IPS-18a (cell line): ENCODE measurements at regions not wholly inside any gene's neighbourhood (a gene's known extent, or its start where the extent isn't known, plus 50 kb on each side); places are given as distances from the start of the nearest gene placed in this dataset.
"Not testable (repeated sequence)": the region's sequence is repeated elsewhere in the genome, so short reads cannot be mapped to it uniquely, and the experiment has no call there.

Experiments used
- H3K27ac ChIP-seq: one replicate; pipeline ENCODE4 v1.5.1; 2013; ENCODE audit warnings: low read length
- H3K27me3 ChIP-seq: one replicate; pipeline ENCODE4 v1.6.1; 2013; ENCODE audit warnings: mild to moderate bottlenecking, low read length; ENCODE audit not compliant: control insufficient read depth, insufficient read depth
- H3K36me3 ChIP-seq: one replicate; pipeline ENCODE4 v1.6.1; 2013; ENCODE audit warnings: low read depth, low read length; ENCODE audit not compliant: control insufficient read depth
- H3K4me1 ChIP-seq: one replicate; pipeline ENCODE4 v1.6.1; 2013; ENCODE audit warnings: low read depth, low read length; ENCODE audit not compliant: control insufficient read depth
- H3K4me3 ChIP-seq: one replicate; pipeline ENCODE4 v1.5.1; 2013; ENCODE audit warnings: low read length
- H3K9ac ChIP-seq: one replicate; pipeline ENCODE4 v1.6.1; 2013; ENCODE audit warnings: mild to moderate bottlenecking, low read length, moderate library complexity
- H3K9me3 ChIP-seq: one replicate; pipeline ENCODE4 v1.6.1; 2013; ENCODE audit warnings: low read depth, low read length; ENCODE audit not compliant: control insufficient read depth

DNA sequence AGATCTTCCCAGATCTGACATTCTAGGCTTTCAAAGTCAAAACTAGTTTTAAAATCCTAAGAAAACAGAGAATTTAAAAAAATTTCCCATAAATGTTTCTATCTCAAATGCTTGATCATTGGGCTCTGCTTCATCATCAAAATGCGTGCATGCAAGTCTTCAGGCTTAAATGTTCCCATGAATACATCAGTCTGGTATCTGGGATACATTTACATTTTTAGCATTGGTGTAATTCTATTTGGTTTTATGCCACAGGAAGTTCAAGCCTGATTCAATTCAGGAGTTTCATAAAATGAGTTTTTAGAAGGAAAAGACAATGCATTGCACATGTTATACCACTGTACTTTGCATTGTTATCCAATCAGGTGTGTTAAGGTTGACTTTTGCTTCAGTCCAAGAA lies 336.4 kb downstream of the PCNX1 start:
- Histone ChIP-seq H3K36me3 (no peaks in the 10 kb centered on the region), H3K9me3 (no peaks in the 10 kb centered on the region), H3K4me3 (no peak overlapping the region), H3K27ac (no peak overlapping the region), H3K9ac (no peak overlapping the region), H3K4me1 (peaks cover 2% of the 10 kb centered on the region), H3K27me3 (no peaks in the 10 kb centered on the region)

DNA sequence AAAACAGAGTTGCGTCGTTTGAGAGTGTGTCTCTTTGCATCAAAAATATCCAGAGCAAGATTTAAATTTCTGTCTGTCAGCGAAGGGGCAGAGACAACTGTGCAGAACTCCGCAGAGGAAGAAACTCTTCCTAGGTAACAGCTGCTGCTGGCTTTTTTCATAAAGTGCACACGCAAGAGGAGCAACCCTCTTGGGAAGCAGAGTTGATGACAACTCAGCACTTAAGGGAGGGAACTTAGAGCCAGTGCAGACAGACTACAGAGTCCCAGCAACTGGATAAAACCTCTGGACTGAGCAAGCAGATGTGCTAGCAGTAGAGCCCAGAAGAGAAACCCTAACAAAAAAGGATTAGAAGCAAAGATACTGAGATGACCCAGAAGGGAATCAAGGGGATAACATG lies 337.1 kb downstream of the PCNX1 start:
- H3K27ac ChIP-seq, result no peak overlapping the region
- no peaks in the 10 kb centered on the region for H3K27me3 ChIP-seq
- no peak overlapping the region for H3K9ac ChIP-seq
- no peaks in the 10 kb centered on the region for H3K36me3 ChIP-seq
- no peak overlapping the region for H3K4me3 ChIP-seq
- H3K9me3 ChIP-seq, result no peaks in the 10 kb centered on the region
- peaks cover 3% of the 10 kb centered on the region for H3K4me1 ChIP-seq

DNA sequence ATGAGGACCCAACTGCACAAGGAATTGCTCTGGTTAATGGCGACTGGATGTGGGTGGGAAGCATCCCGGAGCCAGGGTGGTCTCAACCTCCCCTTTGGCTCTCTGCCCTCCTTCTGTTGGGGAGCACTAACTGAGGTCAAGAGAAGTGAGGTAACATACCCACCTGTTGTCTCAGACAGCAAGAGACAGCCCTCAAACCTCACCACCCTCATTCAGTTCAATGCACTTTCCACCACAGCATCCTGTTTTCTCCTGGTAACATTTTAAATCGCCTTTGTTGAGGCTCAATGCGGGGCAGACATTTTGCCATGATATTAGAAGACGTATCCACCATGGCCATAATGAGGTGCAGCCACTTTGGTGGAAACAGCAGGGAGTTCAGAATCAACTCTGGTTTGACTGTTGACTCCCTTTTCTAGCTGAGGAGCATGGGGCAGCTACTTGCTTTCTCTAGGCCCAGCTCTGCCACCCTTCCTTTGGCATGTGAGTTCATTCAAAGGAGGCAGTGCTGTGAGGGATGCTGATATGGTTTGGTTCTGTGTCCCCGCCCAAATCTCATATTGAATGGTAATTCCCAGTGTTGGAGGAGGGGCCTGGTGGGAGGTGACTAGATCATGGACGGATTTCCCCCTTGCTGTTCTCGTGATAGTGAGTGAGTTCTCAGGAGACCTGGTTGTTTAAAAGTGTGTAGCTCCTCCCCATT lies 338.6 kb downstream of the PCNX1 start:
- H3K36me3 ChIP-seq, result no peaks in the 10 kb centered on the region
- H3K9ac ChIP-seq, result no peak overlapping the region
- H3K4me1 ChIP-seq, result peaks cover 3% of the 10 kb centered on the region
- no peaks in the 10 kb centered on the region for H3K27me3 ChIP-seq
- no peak overlapping the region for H3K27ac ChIP-seq
- no peak overlapping the region for H3K4me3 ChIP-seq
- H3K9me3 ChIP-seq, result no peaks in the 10 kb centered on the region

DNA sequence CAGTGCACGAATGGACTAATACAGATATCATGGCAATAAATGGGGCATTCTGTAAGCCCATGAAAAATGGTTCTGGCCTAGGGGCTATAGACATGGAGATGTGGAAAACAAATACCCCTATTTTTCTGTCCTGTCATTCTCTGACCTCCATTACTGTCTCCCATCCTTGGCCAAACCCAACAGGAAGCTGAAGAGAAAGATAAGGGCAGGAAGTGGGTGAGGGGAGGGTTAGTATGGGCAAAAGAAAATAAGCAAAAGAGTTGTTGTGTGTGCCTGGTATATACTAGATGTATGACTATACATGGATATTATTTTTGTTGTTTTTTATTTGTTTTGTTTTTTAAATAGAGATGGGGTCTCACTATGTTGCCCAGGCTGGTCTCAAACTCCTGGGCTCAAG lies 339.3 kb downstream of the PCNX1 start:
- Histone ChIP-seq H3K27ac (no peak overlapping the region), H3K9ac (no peak overlapping the region), H3K9me3 (no peaks in the 10 kb centered on the region), H3K27me3 (no peaks in the 10 kb centered on the region), H3K4me1 (peaks cover 3% of the 10 kb centered on the region), H3K36me3 (no peaks in the 10 kb centered on the region), H3K4me3 (no peak overlapping the region)

DNA sequence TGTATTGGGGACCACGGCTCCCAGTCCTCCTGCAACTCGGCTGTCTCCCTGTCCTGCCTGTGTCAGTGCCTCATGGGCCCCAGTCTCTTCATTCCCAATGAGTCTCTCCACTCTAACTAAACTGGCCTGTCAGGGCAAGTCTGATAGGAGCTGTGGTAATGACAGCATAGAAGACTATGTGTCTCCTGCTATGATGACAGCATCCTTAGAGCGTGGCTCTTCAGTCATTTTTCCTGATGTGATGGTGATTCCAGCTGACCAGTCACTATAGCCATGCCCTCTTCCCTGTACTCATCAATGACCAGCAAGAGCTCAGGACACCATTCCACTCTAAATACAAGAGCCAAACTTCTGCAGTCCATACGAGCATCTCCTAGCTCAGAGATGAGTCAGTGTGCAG lies 339.8 kb downstream of the PCNX1 start:
- H3K4me1 ChIP-seq, result peaks cover 3% of the 10 kb centered on the region
- H3K27ac ChIP-seq, result no peak overlapping the region
- H3K9me3 ChIP-seq, result no peaks in the 10 kb centered on the region
- H3K36me3 ChIP-seq, result no peaks in the 10 kb centered on the region
- no peaks in the 10 kb centered on the region for H3K27me3 ChIP-seq
- no peak overlapping the region for H3K4me3 ChIP-seq
- no peak overlapping the region for H3K9ac ChIP-seq

DNA sequence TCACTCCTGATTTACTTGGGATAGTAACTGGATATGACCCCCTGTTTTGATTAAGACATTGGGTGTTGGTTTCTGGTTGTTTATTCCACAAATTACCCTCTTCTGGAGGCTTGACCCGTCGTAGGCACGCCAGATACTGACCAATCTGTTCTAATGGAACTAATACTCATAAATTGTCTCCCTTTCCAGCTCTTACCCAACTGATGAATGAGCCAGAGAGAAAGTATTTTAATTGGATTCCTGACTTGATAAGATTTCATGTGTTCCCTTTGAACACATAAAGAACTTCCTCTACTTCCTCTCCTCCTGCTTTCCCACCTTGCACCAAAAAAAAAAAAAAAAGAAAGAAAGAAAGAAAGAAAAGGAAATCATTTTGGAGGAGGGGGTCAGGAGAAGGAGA lies 340.9 kb downstream of the PCNX1 start:
- no peak overlapping the region for H3K9ac ChIP-seq
- H3K9me3 ChIP-seq, result no peaks in the 10 kb centered on the region
- no peaks in the 10 kb centered on the region for H3K27me3 ChIP-seq
- H3K36me3 ChIP-seq, result no peaks in the 10 kb centered on the region
- H3K27ac ChIP-seq, result no peak overlapping the region
- peaks cover 3% of the 10 kb centered on the region for H3K4me1 ChIP-seq
- no peak overlapping the region for H3K4me3 ChIP-seq

DNA sequence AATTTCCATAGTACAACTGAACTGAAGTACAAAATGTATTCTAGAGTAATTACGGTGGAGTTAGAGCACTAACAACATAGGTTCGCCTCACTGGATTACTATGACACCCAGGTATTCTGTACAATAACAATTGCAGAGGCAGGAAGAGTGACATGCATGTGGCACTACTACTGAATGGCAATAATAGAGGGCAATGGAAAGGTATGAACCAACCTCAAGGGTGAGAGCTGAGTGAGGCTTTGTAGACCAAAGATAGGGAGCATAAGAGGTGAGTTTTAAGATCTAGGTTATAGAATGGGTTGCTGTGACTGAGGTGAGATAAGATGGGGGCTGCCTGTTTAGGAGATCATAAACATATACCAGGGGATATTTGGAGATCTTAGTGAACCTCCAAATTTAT lies 343.1 kb downstream of the PCNX1 start:
- no peaks in the 10 kb centered on the region for H3K9me3 ChIP-seq
- H3K27ac ChIP-seq, result no peak overlapping the region
- H3K36me3 ChIP-seq, result no peaks in the 10 kb centered on the region
- H3K4me1 ChIP-seq, result peaks cover 3% of the 10 kb centered on the region
- H3K9ac ChIP-seq, result no peak overlapping the region
- H3K27me3 ChIP-seq, result no peaks in the 10 kb centered on the region
- H3K4me3 ChIP-seq, result no peak overlapping the region

DNA sequence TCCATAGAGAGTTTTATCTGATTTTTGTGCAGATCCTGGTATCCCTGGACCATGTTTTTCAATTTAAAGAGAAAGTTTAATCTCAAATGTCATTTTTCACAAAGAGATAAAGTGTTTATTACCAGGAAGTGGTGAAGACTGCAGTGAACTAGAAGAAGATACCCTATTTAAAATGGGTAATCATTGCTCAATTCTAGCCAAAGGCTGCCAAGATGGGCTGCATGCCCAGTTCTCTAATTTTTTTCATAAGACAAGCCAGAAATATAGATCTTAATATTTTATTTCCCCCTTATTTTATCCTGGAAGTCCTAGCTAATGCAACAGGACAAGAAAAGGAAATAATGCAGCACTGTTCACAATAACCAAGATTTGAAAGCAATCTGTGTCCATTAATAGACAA lies 343.5 kb downstream of the PCNX1 start:
- H3K27ac ChIP-seq, result no peak overlapping the region
- no peaks in the 10 kb centered on the region for H3K36me3 ChIP-seq
- no peak overlapping the region for H3K9ac ChIP-seq
- H3K27me3 ChIP-seq, result no peaks in the 10 kb centered on the region
- no peaks in the 10 kb centered on the region for H3K9me3 ChIP-seq
- H3K4me3 ChIP-seq, result no peak overlapping the region
- H3K4me1 ChIP-seq, result peaks cover 3% of the 10 kb centered on the region

DNA sequence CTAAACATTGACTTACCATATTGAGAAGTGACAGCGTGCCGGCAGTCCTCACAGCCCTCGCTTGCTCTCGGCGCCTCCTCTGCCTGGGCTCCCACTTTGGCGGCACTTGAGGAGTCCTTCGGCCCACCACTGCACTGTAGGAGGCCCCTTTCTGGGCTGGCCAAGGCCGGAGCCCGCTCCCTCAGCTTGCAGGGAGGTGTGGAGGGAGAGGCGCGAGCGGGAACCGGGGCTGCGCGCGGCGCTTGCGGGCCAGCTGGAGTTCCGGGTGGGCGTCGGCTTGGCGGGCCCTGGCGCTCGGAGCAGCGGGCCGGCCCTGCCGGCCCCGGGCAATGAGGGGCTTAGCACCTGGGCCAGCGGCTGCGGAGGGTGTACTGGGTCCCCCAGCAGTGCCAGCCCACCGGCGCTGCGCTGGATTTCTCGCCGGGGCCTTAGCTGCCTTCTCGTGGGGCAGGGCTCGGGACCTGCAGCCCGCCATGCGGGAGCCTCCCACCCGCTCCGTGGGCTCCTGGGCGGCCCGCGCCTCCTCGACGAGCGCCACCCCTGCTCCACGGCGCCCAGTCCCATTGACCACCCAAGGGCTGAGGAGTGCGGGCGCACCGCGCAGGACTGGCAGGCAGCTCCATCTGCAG lies 346.9 kb downstream of the PCNX1 start:
- H3K4me1 ChIP-seq, H3K9me3 ChIP-seq, H3K36me3 ChIP-seq, H3K27ac ChIP-seq, H3K4me3 ChIP-seq, H3K9ac ChIP-seq, H3K27me3 ChIP-seq: not testable (repeated sequence)

DNA sequence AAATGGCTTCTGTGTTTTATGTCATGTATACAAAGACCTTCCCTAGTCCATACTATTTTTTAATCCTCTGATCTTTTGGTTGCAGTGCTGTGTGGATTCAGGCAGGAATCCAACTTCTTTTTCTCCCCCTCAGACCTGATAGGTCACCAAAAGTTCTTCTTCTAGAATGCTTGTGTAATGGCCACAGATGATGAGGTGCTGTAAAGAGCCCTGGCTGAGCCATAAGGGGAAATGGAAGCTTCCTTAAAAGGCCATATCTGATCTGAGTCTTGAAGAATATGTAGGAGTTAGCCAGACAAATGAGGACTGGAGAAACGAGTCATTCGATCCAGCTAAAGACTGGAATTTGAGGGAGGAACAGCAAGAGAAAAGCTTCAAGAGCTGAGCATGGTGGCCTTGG lies 353.9 kb downstream of the PCNX1 start:
- no peaks in the 10 kb centered on the region for H3K27me3 ChIP-seq
- H3K27ac ChIP-seq, result no peak overlapping the region
- no peaks in the 10 kb centered on the region for H3K4me1 ChIP-seq
- H3K9ac ChIP-seq, result no peak overlapping the region
- no peak overlapping the region for H3K4me3 ChIP-seq
- H3K36me3 ChIP-seq, result no peaks in the 10 kb centered on the region
- no peaks in the 10 kb centered on the region for H3K9me3 ChIP-seq

DNA sequence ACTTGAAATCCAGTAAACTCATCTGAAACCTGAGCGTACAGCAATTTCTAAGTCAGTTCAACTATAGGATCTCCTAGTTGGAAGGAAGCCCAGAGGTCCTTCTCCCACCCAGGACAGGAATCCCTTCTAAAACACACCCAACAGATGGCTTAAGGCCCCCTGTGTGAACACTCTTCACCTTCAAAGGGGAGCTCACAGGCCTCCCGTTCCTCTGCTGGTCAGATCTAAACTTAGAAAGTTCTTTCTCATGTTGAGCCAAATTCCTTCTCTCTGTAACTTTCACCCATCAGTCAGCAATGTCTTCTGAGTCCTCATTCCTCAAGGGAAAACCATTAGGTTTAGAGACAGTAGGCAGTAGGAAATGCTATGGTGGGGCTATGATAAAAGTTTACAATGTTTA lies 355.2 kb downstream of the PCNX1 start:
- Histone ChIP-seq H3K9ac (no peak overlapping the region), H3K9me3 (no peaks in the 10 kb centered on the region), H3K36me3 (no peaks in the 10 kb centered on the region), H3K4me3 (no peak overlapping the region), H3K27me3 (no peaks in the 10 kb centered on the region), H3K27ac (no peak overlapping the region), H3K4me1 (no peaks in the 10 kb centered on the region)

DNA sequence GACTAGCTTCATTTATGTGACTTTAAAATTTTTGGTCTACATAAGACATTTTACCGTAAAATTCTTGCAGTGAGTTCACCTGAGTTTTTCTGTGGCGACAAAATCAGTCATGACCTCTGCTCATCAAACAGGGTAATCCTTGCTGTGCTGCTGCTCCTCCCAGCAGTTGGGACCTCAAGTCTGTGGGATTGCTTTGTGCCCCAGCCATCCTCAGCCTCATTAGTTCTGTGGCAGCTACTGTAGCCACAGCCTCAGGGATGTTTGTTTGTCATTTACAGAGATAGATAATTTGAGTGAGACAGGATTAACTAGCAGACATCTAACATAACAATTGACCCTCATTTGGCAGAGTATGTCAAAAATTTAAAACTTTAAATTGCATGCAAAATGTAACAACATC lies 357.0 kb downstream of the PCNX1 start:
- H3K4me3 ChIP-seq, result no peak overlapping the region
- no peaks in the 10 kb centered on the region for H3K36me3 ChIP-seq
- H3K27me3 ChIP-seq, result no peaks in the 10 kb centered on the region
- H3K4me1 ChIP-seq, result no peaks in the 10 kb centered on the region
- no peak overlapping the region for H3K27ac ChIP-seq
- H3K9ac ChIP-seq, result no peak overlapping the region
- no peaks in the 10 kb centered on the region for H3K9me3 ChIP-seq
